Lung (tissue), 11 donors: ENCODE measurements at regions not wholly inside any gene's neighbourhood (a gene's known extent, or its start where the extent isn't known, plus 50 kb on each side); places are given as distances from the start of the nearest gene placed in this dataset.
A peak's percentile ranks its signal among the peaks of the same experiment; 100 is the strongest.
"Not testable (repeated sequence)": the region's sequence is repeated elsewhere in the genome, so short reads cannot be mapped to it uniquely, and the experiment has no call there.

Source experiments
- ATAC-seq: fragments of 200-7000 bp; cut with Tn5 transposase; one replicate; pipeline ENCODE4 v1.9.1; 2020; ENCODE audit warnings: moderate number of reproducible peaks; ENCODE audit not compliant: insufficient read depth, low FRiP score
- DNase-seq, 3 donors: peaks; one replicate each; pipeline ENCODE4 v3.0.0-alpha.2; 2013 to 2017
- H3K27ac ChIP-seq, 2 donors: one replicate each; pipeline ENCODE4 v1.5.1; 2013; ENCODE audit warnings: mild to moderate bottlenecking in 2 of 2, moderate library complexity in 2 of 2, control low read depth in 1 of 2, inconsistent platforms in 1 of 2, low read depth in 1 of 2, low read length in 1 of 2
- H3K27me3 ChIP-seq, 3 donors: one replicate each; pipeline ENCODE4 v1.5.1; 2013; ENCODE audit warnings: low read length in 2 of 3; ENCODE audit not compliant: control insufficient read depth in 3 of 3, insufficient read depth in 3 of 3
- H3K36me3 ChIP-seq, 4 donors: one replicate each; pipeline ENCODE4 v1.5.1; 2013; ENCODE audit warnings: low read length in 4 of 4, mild to moderate bottlenecking in 1 of 4, moderate library complexity in 1 of 4; ENCODE audit not compliant: control insufficient read depth in 4 of 4, insufficient read depth in 4 of 4
- H3K4me1 ChIP-seq, 5 donors: one replicate each; pipeline ENCODE4 v1.5.1; 2013; ENCODE audit warnings: low read length in 5 of 5, mild to moderate bottlenecking in 2 of 5, moderate library complexity in 1 of 5; ENCODE audit not compliant: control insufficient read depth in 5 of 5, insufficient read depth in 5 of 5
- H3K4me3 ChIP-seq: one replicate; pipeline ENCODE4 v1.5.1; 2013; ENCODE audit warnings: mild to moderate bottlenecking, control low read depth, moderate library complexity
- H3K9ac ChIP-seq, 2 donors: one replicate each; pipeline ENCODE4 v1.5.1; 2013; ENCODE audit warnings: low read length in 2 of 2, control low read depth in 1 of 2; ENCODE audit not compliant: insufficient read depth in 1 of 2
- H3K9me3 ChIP-seq, 4 donors: one replicate each; pipeline ENCODE4 v1.5.1; 2013; ENCODE audit warnings: low read length in 3 of 4, mild to moderate bottlenecking in 1 of 4, moderate library complexity in 1 of 4; ENCODE audit not compliant: control insufficient read depth in 4 of 4, insufficient read depth in 3 of 4
- CTCF ChIP-seq: IDR thresholded peaks from 2 replicates; pipeline ENCODE4 v1.5.1; 2012; ENCODE audit warnings: mild to moderate bottlenecking; ENCODE audit errors: control extremely low read depth, extremely low read depth
- WGBS, 2 donors: extraction: QIAGEN DNeasy Blood & Tissue Kit; methylation state at CpG; one replicate each; pipeline ENCODE4 v1.1.7; 2013; 5-methylcytosine and 5-hydroxymethylcytosine counted together
- donor health status: control.
- donor health status: control.
- donor health status: Bipolar disorder and iron deficiency.
- donor health status: healthy.
- donor health status: DM: yes; HTN: yes; CAD: no.

GRCh38 chr4:23091711-23092110, 399.0 kb downstream of the GBA3 start:
- no peak for ATAC-seq
- WGBS, 2 donors = 6 to 13% methylated on average over 1 of the region's 1 CpG
- H3K4me3 ChIP-seq = no peak overlapping the region

GRCh38 chr4:23085249-23085568, 392.5 kb downstream of the GBA3 start:
- H3K4me3 ChIP-seq = no peak overlapping the region
- H3K9me3 ChIP-seq = peaks cover 0 to under 1% (median 0%) of the 10 kb centered on the region in 4 donors
- H3K36me3 ChIP-seq = no peaks in the 10 kb centered on the region
- no peaks in the 10 kb centered on the region for H3K27me3 ChIP-seq
- WGBS, 2 donors = 68 to 85% methylated on average over 2 of the region's 2 CpGs
- no peak for TF ChIP-seq CTCF
- DNase-seq (no peak), ATAC-seq (no peak)
- no peak overlapping the region for H3K27ac ChIP-seq
- H3K9ac ChIP-seq = no peak overlapping the region
- no peaks in the 10 kb centered on the region for H3K4me1 ChIP-seq

More at GRCh38 chr4:23091711-23092110, 399.0 kb downstream of the GBA3 start:
- H3K4me1 ChIP-seq = peaks cover 0 to 7% (median 0%) of the 10 kb centered on the region in 5 donors
- TF ChIP-seq CTCF = no peak
- H3K27ac ChIP-seq = no peak overlapping the region
- no peak overlapping the region for H3K9ac ChIP-seq
- H3K36me3 ChIP-seq = no peaks in the 10 kb centered on the region
- no peaks in the 10 kb centered on the region for H3K27me3 ChIP-seq
- peaks cover 0 to 5% (median 0%) of the 10 kb centered on the region in 4 donors for H3K9me3 ChIP-seq
- DNase-seq = peak in 2 of 3 donors; percentile 17 to 56

- 80 to 86% methylated on average over 3 of the region's 3 CpGs for WGBS, 2 donors
- no peak for DNase-seq
- no peak for TF ChIP-seq CTCF
- Histone ChIP-seq H3K4me3 (no peak overlapping the region), H3K9ac (no peak overlapping the region), H3K36me3 (no peaks in the 10 kb centered on the region), H3K27me3 (no peaks in the 10 kb centered on the region), H3K9me3 (peaks cover 0 to 6% (median 1%) of the 10 kb centered on the region in 4 donors), H3K4me1 (no peaks in the 10 kb centered on the region), H3K27ac (no peak overlapping the region)
- no peak for ATAC-seq
These were observed 392.0 kb downstream of the GBA3 start for GRCh38 chr4:23084559-23085248.

- no peaks in the 10 kb centered on the region for H3K36me3 ChIP-seq
- ATAC-seq = no peak
- 67 to 81% methylated on average over 2 of the region's 2 CpGs for WGBS, 2 donors
- no peaks in the 10 kb centered on the region for H3K4me1 ChIP-seq
- TF ChIP-seq CTCF = no peak
- H3K9ac ChIP-seq = no peak overlapping the region
- no peak overlapping the region for H3K4me3 ChIP-seq
- peaks cover 0 to 9% (median 2%) of the 10 kb centered on the region in 4 donors for H3K9me3 ChIP-seq
- no peaks in the 10 kb centered on the region for H3K27me3 ChIP-seq
- no peak for DNase-seq
- no peak overlapping the region for H3K27ac ChIP-seq
These were observed 390.7 kb downstream of the GBA3 start for GRCh38 chr4:23083391-23083790.

- 80 to 100% methylated on average over 2 of the region's 2 CpGs for WGBS, 2 donors
- not testable (repeated sequence) for DNase-seq
These were observed 387.4 kb downstream of the GBA3 start for GRCh38 chr4:23080171-23080570.

More at GRCh38 chr4:23080171-23080570, 387.4 kb downstream of the GBA3 start:
- H3K27me3 ChIP-seq, H3K36me3 ChIP-seq, H3K27ac ChIP-seq, H3K4me3 ChIP-seq, H3K9me3 ChIP-seq, ATAC-seq, H3K9ac ChIP-seq, H3K4me1 ChIP-seq: not testable (repeated sequence)
